IPS-18c (cell line): ENCODE measurements at regions not wholly inside any gene's neighbourhood (a gene's known extent, or its start where the extent isn't known, plus 50 kb on each side); places are given as distances from the start of the nearest gene placed in this dataset.

ENCODE experiments used
- H3K4me3 ChIP-seq: 2 replicates; pipeline ENCODE4 v1.7.0; 2013; ENCODE audit warnings: low read depth, mild to moderate bottlenecking, low read length, moderate library complexity; ENCODE audit not compliant: insufficient read depth
- H3K9me3 ChIP-seq: one replicate; pipeline ENCODE4 v1.6.1; 2013; ENCODE audit warnings: mild to moderate bottlenecking, low read length, moderate library complexity; ENCODE audit not compliant: control insufficient read depth, insufficient read depth

- H3K9me3 ChIP-seq = peaks cover 2% of the 10 kb centered on the region
- no peak overlapping the region for H3K4me3 ChIP-seq
Measured at GRCh38 chr2:23271230-23271629, 113.7 kb upstream of the KLHL29 start.

DNA sequence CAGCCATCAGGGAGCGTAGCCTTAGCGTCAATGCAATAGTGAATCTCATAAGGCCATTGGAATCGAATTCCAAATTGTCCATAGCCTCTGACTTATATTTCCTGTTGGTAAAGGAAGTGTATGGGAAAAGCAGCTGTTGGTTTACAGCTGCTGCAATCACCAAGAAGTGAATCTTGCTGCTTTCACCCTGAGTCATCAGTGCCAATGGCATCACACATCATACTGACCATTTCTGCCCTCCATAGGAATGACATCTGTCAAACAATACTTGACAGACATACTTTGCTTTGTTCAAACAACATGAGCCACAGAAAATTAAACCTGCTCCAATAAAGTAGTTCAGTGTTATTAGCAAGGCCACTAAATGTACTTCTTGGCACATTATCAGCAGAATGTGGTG, 111.2 kb upstream of the KLHL29 start:
- H3K9me3 ChIP-seq = peaks cover 2% of the 10 kb centered on the region

DNA sequence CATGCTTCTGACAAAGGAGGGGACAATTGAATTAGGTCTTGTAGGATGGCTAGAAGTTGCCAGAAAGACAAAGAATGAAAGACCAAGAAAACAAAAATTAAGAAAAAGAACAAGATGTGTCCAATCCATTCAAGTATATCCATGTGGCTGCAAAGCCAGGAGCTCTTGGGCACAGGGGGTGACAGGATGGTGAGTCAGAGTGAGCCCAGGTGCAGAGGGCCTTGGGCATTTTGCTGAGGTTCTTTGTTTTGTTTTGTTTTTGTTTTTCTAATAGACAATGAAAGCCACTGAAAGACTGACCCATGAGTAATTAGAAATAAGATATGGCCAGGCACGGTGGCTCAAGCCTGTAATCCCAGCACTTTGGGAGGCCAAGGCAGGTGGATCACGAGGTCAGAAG, 104.6 kb upstream of the KLHL29 start:
- Histone ChIP-seq H3K9me3 (no peaks in the 10 kb centered on the region), H3K4me3 (no peak overlapping the region)

More for the DNA sequence above, 111.2 kb upstream of the KLHL29 start:
- H3K4me3 ChIP-seq = no peak overlapping the region

DNA sequence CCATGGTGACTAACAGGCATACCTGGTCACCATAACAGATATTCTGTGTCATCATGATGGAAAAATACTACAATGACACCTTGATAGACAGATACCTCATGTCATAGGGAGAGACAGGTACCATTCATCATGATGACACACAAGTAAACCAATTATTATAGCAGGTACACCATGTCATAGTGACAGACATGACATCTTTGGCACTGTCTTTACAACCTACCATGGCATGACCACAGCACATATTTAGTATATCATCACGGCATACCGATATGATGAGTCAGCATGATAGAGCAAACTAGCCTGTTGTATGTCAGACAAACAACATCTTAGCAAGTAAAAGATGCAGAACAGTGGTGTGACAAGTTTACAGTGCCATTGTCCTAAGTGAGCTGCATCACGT, 101.3 kb upstream of the KLHL29 start:
- no peaks in the 10 kb centered on the region for H3K9me3 ChIP-seq
- no peak overlapping the region for H3K4me3 ChIP-seq

DNA sequence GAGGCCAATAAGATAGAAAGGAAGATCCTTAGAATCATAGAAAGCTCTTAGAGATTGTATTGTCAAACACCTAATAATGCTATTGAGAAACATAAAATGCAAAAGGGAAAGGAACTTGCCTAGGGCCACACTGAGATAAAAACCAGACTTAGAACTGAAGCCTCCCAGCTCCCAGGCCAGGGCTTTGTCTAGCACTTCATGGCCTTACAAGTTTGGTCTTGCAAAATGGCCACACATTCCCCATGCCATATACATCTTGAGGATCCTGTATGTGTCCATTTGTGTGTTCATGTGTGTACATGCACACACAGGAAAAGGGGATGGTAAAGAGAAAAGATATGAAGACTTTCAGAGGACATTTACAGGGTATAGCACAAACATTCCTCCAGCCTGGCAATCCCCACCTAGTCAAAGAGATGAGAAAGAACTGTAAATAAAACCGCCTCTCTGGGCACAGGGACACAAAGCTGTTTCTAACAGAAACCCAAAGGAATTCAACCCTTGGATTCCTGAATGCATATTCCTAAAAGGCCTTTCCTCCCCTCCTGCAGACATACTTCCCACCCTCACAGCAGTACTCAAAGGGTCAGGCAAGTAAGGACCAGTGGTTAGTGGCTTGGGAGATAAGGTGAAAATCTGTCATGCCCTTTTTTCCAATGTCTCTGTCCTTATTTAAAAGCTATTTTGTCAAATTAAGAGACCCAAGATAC, 99.7 kb upstream of the KLHL29 start:
- H3K4me3 ChIP-seq = no peak overlapping the region
- no peaks in the 10 kb centered on the region for H3K9me3 ChIP-seq

DNA sequence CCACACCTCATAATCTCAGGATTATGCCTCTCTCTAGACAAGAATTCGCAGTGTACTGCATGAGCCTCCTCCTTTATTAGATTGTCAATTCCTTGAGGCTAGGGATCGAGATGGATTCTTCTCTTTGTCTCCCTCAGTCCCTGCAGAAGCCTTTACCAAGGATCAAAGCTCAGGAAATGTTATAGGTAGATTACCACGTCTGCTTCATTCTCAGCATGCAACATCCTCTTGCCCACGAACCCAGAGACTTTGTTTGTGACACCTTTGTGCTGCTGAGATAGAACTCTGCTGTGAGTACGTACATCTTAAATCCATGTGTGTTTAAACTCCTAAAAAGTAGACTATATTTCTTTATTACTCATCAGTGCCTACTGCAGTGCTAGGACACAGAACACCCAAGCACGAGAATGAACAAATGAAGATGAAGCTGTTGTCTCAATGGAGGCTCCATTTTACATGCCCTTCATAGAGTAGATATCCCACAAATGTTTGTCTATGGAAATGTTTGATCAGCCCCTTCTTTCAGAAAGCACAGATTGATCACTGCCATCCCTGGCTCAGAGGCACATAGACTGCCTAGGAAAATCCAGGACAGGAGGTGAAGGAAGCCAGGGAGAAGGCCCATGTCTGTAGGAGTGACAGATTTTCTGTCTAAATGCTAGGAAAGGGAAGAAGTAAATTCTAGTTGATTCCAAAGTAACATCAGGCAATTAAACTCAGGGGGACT, 98.8 kb upstream of the KLHL29 start:
- Histone ChIP-seq H3K9me3 (no peaks in the 10 kb centered on the region), H3K4me3 (no peak overlapping the region)

DNA sequence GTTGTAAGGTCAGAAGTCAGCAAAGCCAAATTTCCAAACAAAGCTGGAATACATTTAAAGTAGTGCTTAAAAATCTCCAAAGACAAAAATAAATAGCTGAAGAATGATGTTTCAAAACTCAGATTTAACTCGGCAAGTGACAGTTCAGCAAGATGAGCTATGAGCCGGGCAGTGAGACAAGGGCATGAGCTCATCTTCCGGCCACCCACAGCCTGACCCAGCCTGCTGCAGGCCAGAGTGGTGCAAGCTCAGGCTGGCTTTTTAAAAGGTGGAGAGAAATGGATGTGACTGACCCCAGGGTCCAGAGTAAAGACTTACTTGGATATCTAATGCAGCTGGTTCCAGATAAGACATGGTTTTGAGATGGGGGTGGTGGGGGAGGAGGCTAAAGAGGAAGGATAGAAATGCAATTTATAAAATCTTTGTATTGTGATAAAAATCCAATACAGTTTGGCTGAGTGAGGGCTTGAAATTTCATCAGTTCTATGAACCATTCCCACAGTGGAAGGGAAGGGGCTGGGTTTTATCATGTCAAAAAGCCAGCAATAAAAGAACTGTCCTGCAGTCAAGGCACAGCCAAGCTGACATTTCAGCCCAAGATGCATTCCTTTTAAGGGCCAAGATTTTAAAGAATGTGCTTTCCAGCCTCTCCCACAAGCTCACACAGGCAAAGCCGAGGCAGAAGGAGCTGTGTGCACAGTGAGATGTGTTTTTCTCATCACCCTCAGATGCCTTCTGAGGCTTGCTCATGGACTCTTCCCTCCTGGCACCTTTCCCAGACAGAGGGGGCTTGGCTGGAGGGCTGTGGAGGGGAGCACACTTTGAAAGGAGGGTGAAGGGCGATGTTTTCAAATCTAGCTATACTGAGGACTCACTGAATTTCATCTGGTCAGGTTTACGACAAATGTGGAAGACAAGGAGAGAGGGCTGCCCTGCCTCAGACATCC, 97.9 kb upstream of the KLHL29 start:
- H3K4me3 ChIP-seq = no peak overlapping the region

DNA sequence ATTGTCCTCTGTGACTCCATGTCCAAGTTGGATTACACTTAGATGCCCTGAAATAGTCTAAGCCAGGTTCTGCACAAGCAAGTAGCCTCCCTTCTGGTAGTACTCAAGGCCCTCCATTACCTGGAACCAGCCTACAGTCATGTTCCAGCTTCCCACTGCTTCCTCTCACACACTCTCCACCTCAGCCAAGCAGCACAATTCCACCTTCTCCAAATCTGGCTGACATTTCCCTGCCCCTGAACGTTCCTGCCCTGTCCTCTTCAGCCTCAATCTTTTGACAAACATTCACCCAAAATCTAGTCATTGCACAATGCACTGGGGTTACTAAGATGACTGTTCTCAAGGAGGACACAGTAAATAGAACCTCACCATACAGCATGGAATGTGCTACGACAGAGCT, 95.3 kb upstream of the KLHL29 start:
- no peak overlapping the region for H3K4me3 ChIP-seq
- H3K9me3 ChIP-seq = no peaks in the 10 kb centered on the region

More for the DNA sequence above, 97.9 kb upstream of the KLHL29 start:
- no peaks in the 10 kb centered on the region for H3K9me3 ChIP-seq

DNA sequence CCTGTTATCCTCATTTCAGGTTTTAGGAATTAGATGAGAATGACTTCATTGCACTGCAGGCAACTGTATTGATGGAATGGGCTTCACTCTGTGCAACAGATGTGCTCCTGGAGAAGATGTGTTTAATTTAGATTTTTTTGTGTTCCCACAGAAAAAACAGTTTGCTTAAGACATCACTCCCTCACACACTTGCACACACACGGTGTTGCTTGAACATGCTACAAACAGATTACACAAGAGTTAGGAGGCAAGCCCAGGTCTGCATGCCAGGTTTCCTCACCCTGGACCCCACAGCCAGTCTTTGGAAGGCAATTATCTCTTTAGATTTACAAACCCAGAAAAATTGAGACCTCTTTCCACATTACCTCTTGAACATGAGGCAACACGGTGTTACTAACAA, 93.7 kb upstream of the KLHL29 start:
- H3K9me3 ChIP-seq = no peaks in the 10 kb centered on the region
- no peak overlapping the region for H3K4me3 ChIP-seq

- no peak overlapping the region for H3K4me3 ChIP-seq
- no peaks in the 10 kb centered on the region for H3K9me3 ChIP-seq
Measured at GRCh38 chr2:23292024-23292423, 93.0 kb upstream of the KLHL29 start.

- H3K9me3 ChIP-seq = no peaks in the 10 kb centered on the region
Measured at GRCh38 chr2:23293063-23293462, 91.9 kb upstream of the KLHL29 start.

DNA sequence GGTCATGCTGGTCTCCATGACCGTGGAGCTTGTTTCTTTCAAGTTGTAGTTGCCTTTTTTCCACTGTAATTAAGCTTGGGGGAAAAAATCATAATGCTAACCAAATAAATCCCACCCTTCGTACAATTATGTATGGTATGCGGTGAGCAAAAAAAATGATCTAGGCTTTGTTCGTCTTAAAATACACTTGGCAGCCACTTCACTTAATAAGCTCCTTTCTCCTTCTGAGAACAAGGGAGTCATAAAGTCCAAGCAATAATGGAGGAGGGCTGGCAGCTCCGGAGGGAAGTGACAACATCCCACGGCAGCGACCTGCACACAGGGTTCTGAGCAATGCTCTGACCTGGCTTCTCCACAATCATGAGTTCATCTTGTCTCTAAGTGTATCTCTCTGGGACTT, 91.2 kb upstream of the KLHL29 start:
- H3K4me3 ChIP-seq = no peak overlapping the region
- H3K9me3 ChIP-seq = no peaks in the 10 kb centered on the region

More at GRCh38 chr2:23293063-23293462, 91.9 kb upstream of the KLHL29 start:
- no peak overlapping the region for H3K4me3 ChIP-seq

DNA sequence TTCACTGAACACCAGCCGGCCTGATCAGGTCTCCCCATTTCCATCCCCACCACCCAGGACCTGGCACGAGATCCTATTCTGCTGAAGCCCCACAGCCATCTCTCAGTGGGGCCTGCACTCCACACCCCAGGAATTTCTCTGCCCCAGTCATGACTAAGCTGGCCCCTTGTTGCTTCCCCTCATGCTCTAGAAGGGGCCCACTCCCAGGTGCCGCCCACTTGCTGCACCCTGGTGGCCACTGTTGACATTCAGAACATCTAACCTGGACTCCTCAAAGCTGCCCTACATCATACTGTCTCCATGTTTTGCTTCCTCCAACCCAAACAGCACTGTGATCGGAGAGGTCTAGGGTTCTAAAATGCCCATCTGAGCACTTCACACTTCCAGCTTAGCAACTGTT, 90.7 kb upstream of the KLHL29 start:
- no peak overlapping the region for H3K4me3 ChIP-seq
- H3K9me3 ChIP-seq = no peaks in the 10 kb centered on the region

DNA sequence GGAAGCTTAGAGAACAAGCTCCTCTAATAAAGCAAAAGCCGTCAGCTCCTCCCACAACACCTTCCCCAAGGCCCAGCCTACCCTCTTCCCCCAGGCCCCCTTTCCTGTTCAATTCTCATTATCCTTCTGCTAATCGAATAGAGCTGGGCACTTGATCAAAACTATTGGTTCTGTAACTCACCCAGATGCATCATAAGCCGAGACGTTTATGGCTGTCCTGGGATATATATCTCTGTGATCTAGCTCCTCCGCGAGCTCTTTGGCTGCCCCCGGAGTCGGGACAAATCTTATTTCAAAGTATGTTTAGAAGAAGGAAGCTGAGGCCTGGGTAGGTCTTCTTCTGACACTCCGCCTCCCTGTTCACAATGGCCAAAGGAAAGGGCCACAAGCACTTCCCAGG, 88.3 kb upstream of the KLHL29 start:
- Histone ChIP-seq H3K4me3 (no peak overlapping the region), H3K9me3 (no peaks in the 10 kb centered on the region)

DNA sequence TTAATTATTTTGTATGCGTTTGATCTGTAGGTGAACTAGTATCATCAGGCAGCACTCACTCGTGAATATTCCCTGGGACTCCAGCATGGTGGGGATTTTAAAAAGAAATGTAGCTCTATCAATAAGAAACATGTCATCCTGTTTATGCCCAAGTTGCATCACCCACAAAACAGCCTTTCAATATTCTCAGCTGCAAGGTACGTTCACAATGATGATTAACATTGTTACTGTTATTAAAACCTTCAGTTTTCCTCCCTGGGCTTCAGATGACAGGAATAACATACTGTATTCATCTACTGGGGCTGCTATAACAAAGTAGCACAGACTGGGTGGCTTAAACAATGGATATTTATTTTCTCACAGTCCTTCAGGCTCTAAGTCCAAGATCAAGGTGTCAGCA, 87.9 kb upstream of the KLHL29 start:
- no peaks in the 10 kb centered on the region for H3K9me3 ChIP-seq
- H3K4me3 ChIP-seq = no peak overlapping the region

- no peaks in the 10 kb centered on the region for H3K9me3 ChIP-seq
- H3K4me3 ChIP-seq = no peak overlapping the region
Measured at GRCh38 chr2:23298551-23298950, 86.4 kb upstream of the KLHL29 start.

DNA sequence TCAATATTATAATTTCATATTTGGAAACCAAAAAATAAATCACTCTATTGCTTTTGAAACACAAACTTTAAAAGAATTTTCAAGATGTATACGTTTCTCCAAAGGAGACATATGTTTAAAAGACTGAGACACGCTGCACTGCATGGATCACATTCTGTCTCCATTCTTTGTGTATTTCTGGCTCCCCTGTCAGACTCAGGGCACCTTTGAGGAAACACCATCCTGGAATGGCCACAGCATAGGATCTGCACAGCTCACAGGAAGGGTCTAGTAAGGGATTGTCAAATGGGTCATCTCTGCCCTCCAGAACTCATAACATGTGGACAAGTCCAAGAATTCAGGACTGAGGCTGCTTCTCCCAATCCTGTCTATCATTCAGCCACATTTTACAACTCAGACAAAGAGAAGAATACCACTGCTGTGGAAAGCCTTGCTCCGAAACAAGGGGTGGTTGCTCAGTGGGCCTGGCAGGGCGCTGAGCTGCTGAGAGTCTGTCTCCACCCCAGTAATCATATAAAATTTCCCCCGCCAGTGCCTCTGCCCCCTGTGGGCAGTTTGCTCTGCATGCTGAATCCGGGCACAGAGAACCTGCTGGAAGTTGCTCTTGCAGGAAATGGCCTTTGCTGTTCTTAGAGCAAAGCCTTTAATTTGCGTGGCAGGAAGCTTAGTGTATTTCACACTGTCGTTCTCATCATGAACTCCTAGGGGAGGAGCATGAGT, 85.3 kb upstream of the KLHL29 start:
- H3K9me3 ChIP-seq = no peaks in the 10 kb centered on the region
- H3K4me3 ChIP-seq = no peak overlapping the region
